NCI-H1105 (cell line): ENCODE measurements at regions not wholly inside any gene's neighbourhood (a gene's known extent, or its start where the extent isn't known, plus 50 kb on each side); places are given as distances from the start of the nearest gene placed in this dataset.
"Not testable (repeated sequence)": the region's sequence is repeated elsewhere in the genome, so short reads cannot be mapped to it uniquely, and the experiment has no call there.

ENCODE experiments used
- DNase-seq: peaks from one replicate; lab custom pipeline; 2025; lab: John Stamatoyannopoulos, UW

GRCh38 chr4:33071535-33071934 is 2351.4 kb downstream of the PCDH7 start:
- DNase-seq = no peak

DNA sequence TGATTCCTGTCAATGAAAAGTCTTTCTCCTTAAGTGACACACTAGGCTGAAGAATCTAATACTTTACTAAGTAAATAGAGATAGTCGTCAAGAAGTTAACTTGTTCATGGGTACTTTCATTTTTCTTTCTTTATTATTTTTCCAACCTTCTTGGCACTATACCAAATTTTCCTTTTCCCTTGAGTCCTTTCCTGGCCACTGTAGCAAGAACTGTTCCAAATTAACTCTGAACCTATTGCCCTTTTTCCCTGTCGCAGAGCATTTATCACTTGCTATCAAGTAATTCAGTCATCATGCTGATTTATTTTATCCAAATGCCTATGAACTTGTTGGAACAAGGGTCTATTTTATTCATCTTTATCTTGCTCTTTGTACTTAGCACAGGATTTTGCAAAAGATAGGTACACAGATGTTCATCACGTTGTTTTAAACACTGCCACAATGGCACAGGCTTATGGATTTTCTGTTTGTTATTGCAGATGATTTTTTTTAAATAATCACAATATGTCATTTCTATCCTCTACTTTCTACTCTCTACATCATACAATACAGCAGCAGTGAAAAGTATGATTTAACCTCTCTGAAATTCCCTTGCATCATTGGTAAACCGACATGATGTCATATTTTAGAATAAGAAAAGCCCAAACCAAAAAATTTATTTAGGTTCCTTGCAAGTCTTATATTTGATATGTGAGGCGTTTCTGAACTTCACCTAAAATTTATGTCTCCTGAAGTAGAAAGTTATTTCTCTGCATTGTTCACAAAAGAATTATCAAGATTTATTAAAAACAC is 2352.3 kb downstream of the PCDH7 start:
- no peak for DNase-seq

GRCh38 chr4:33073811-33074210 is 2353.6 kb downstream of the PCDH7 start:
- no peak for DNase-seq

DNA sequence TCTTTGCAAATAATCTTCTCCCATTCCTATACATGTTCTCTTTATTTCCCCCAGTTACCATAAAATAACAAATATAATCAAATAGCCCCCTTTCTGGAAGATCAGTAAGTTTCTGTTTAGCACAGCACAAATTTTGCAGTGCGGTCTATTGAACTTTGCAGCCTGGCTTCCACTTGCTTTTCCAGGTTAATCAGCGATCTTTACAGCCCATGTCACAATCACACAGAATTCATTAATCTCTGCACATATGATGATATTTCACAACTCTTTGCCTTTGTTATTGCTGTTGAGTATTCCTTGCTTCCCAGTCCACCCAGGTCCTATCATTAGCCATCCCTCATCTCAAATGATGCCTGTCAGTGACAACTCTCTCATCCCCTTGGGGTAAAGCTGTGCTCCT is 2358.0 kb downstream of the PCDH7 start:
- no peak for DNase-seq

DNA sequence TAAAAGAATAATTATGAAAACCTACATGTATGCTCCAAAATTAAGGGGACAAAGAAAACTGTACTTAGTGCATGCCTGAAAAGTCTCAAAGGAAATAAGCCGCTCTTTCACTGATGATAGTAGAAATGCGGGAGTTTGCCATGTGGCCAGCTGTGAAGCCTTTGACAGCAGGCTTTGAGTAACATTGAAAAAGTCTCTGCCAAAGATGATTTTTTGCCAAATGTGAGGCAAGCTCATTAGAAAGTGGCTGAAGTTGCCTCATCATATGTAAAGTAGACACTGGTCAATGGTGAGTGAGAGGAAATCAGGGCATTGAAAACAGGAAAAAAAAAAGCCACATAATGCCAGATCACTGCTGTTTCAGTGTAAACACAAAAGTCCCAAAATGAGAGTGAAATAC is 2360.1 kb downstream of the PCDH7 start:
- DNase-seq = no peak

- no peak for DNase-seq
These were observed 2365.5 kb downstream of the PCDH7 start for GRCh38 chr4:33085709-33086108.

DNA sequence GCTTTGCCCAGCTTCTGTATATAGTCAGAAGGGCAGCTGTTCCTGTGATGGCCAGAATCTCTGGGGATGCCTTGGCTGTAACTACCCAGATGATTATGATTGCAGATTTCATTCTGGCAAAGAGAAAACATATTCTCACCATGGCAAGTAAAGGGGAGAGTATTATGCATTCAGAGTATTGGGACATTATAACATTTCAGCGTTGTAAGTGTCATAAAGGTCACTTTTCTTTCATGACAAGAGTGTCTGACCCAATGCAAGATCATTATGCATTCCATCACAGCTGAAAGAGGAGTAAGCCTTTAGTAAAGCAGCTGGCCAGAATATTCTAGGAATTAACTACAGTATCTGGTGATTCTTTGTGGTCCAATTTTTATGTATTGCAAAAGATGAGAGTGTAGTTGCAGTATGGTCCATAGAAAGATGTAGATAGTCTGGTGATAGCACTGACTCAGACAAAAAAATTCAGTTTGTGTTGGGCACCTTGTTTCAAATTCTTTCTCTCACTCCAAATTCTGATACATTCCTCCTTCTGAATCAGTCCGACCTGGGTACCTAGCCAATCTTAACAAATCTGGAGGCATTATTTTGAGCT is 2366.3 kb downstream of the PCDH7 start:
- DNase-seq = no peak

- no peak for DNase-seq
These were observed 2368.5 kb downstream of the PCDH7 start for GRCh38 chr4:33088713-33089112.

DNA sequence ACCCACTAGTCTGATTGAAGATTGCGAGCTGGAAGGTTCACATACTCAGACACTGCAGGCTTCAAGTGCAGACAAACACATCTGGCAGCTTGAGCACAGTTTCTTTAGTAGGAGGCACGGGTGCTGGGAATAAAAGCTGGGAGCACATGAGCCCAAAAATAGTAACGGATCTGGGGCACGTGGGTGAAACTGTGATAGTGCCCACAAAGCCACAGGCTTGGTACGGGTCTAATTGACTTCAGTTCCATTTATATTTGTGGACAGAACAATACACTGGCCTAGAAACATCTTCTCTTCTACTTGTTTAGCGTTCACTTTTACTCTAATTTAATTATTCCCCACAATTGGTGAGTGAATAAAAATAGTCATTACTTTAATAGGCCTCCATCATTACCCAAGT is 2370.7 kb downstream of the PCDH7 start:
- no peak for DNase-seq

- no peak for DNase-seq
These were observed 2371.8 kb downstream of the PCDH7 start for GRCh38 chr4:33091961-33092360.

DNA sequence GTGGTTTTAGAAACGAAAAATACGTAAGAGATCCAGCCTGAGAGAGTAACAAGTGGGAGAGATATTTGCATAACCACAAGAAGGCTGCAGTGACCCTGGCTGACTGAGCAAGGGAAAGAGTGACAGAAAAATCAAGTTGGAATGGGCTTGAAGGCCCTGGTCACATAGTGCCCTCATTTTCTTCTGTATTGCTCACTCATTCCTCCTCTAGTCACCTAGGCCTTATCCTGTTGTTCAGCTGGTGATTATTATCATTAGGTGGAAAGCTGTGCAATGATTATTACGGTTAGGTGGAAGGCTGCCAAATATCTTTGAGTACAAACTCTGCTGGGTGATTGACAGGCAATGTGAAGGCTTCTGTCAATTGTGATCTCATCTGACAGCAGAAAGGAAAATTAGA is 2384.1 kb downstream of the PCDH7 start:
- peak; percentile 39 for DNase-seq

GRCh38 chr4:33107814-33108213 is 2387.6 kb downstream of the PCDH7 start:
- DNase-seq = no peak

DNA sequence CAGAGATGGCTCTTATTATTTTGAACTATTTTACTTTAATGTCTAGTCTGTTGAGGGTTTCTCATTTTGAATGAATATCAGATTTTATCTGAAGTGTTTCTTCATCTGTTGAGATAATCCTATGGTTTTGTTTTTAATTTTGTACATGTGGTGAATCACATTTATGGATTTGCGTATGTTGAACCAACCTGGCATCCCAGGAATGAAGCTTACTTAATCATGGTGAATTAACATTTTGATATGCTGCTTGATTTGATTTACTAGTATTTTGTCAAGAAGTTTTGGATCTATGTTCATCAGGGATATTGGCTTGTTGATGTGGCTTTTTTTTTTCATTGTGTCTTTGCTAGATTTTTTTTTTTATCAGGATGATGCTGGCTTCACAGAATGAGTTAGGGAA is 2390.9 kb downstream of the PCDH7 start:
- DNase-seq = no peak

- DNase-seq = no peak
These were observed 2396.7 kb downstream of the PCDH7 start for GRCh38 chr4:33116871-33117270.

DNA sequence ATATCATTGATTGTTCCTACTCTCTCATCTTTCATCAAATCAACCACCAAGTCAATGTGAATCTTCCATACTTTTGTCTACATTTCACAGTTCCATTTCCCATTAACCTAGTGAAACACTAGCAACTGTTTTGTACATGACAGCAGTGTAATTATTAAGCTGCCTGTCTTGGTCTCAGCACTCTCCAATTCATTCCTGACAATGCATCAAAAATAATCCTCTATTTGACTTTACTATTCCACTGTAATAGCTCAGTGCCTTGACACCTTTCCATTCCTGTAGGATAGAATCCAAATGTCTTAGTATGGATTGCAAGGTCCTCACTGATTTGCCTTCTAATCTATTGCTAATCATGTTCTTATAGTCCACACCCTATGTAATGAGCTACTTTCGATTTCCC is 2405.8 kb downstream of the PCDH7 start:
- no peak for DNase-seq

DNA sequence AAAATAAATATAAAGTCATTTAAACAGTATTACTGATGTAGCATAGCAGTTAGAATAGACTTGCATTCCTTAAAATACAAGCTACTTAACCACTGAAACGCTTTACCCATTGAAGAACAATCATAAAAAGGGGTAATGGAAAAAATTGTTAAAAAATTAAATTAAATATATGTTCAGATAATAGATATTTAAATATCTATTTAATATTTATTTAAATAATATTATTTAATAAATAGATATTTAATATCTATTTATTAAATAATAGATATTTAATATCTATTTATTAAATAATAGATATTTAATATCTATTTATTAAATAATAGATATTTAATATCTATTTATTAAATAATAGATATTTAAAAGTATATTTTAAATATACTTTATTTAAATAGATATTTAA is 2410.5 kb downstream of the PCDH7 start:
- DNase-seq = not testable (repeated sequence)

DNA sequence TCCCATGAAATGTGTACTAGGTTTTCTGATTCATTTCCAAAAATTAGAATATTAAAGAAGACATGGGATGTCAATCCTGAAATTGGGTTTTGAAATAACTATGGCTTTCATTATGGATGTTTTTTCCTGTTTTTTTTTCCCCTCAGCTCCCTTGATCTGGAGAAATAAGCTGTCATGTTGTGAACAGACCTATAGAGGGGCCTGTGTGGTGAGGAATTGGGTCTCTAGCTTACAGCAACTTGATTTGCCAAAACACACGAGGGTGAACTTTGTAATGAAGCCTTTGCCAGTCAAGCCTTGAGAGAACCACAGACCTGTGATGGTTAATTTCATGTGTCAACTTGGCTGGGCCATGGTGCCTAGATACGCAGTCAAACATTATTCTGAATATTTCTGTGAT is 2413.6 kb downstream of the PCDH7 start:
- DNase-seq = no peak

GRCh38 chr4:33134366-33134765 is 2414.2 kb downstream of the PCDH7 start:
- no peak for DNase-seq

GRCh38 chr4:33149658-33150524 is 2429.7 kb downstream of the PCDH7 start:
- DNase-seq = no peak

DNA sequence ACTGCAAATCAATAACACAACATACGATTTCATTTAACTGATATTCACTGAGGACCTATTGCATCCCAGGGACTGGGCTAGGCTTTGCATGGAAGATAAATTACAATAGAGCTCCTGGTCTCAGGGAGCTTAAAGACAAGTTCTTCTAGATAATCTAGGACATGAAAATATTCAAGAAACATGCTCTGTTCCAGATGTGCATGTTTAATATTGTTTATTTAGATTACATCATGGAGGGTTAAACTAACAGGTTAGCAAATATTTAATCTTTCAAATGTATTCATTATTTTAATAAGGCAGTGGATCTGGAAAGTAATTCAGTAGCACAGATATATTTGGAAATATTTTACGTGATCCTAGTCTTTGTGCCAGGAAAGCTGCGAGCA is 2430.3 kb downstream of the PCDH7 start:
- DNase-seq = no peak

- DNase-seq = no peak
These were observed 2440.0 kb downstream of the PCDH7 start for GRCh38 chr4:33160126-33160525.

DNA sequence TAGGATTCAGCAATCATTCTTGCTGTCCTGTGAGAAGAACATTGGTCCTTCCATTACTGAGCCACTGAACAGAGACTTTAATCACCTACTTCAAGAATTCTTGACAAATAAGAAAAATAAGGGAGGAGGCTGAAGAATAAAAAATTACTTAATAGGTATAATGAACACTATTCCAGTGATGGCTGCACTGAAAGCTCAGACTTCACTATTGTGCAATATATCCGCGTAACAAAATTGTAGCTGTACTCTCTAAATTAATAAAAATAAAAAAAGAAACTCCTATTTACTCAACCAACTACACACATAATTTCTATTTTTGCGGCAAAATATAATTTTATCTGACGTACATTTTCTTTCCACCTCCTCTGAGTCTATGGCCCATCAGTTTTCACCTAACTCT is 2441.0 kb downstream of the PCDH7 start:
- no peak for DNase-seq

- no peak for DNase-seq
These were observed 2442.0 kb downstream of the PCDH7 start for GRCh38 chr4:33162122-33162521.
